WTC11 (cell line): ENCODE measurements at regions not wholly inside any gene's neighbourhood (a gene's known extent, or its start where the extent isn't known, plus 50 kb on each side); places are given as distances from the start of the nearest gene placed in this dataset.
"Not testable (repeated sequence)": the region's sequence is repeated elsewhere in the genome, so short reads cannot be mapped to it uniquely, and the experiment has no call there.

ENCODE experiments used
- ATAC-seq: fragments of 200-7000 bp; cut with Tn5 transposase; 2 replicates; pipeline ENCODE4 v1.10.0; 2021; ENCODE audit warnings: mild to moderate bottlenecking, moderate library complexity
- CTCF ChIA-PET: fragments of 300-600 bp; sonication (Branson Sonifier 250); formaldehyde crosslinking; loops from one replicate; lab custom pipeline; 2021; ENCODE audit warnings: antibody characterized with exemption; lab: Charles Lee
- POLR2A ChIA-PET: fragments of 350-600 bp; sonication (Branson Sonifier 250); formaldehyde crosslinking; loops from one replicate; lab custom pipeline; 2021; ENCODE audit warnings: antibody characterized with exemption; lab: Charles Lee
- DNase-seq: peaks from one replicate; pipeline ENCODE4 v3.0.0; 2021; ENCODE audit warnings: low spot score
- H3K27ac Mint-ChIP-seq: 2 replicates; pipeline ENCODE4 v1.8.0; 2021; ENCODE audit warnings: mixed read lengths
- H3K27me3 Mint-ChIP-seq: 2 replicates; pipeline ENCODE4 v1.8.0; 2021; ENCODE audit warnings: low read depth, mild to moderate bottlenecking, moderate library complexity, mixed read lengths
- H3K36me3 Mint-ChIP-seq: 2 replicates; pipeline ENCODE4 v1.8.0; 2021; ENCODE audit warnings: mixed read lengths
- H3K4me1 Mint-ChIP-seq: 2 replicates; pipeline ENCODE4 v1.8.0; 2022; ENCODE audit warnings: mixed read lengths
- H3K4me3 Mint-ChIP-seq: 2 replicates; pipeline ENCODE4 v1.8.0; 2021; ENCODE audit warnings: mild to moderate bottlenecking, moderate library complexity, mixed read lengths
- H3K9me3 Mint-ChIP-seq: 2 replicates; pipeline ENCODE4 v1.8.0; 2021; ENCODE audit warnings: mixed read lengths
- MAX ChIP-seq: sonication (generic); formaldehyde crosslinking; IDR thresholded peaks from 2 replicates; pipeline ENCODE4 v1.8.0; 2022; ENCODE audit warnings: mild to moderate bottlenecking, missing genetic modification reagents
- USF1 ChIP-seq: sonication (generic); formaldehyde crosslinking; IDR thresholded peaks from 2 replicates; pipeline ENCODE4 v1.8.0; 2022; ENCODE audit warnings: mild to moderate bottlenecking, missing genetic modification reagents
- USF2 ChIP-seq: sonication (generic); formaldehyde crosslinking; IDR thresholded peaks from 2 replicates; pipeline ENCODE4 v1.8.1; 2023; ENCODE audit warnings: mild to moderate bottlenecking, missing genetic modification reagents, moderate library complexity

GRCh38 chr7:150093897-150094296 lies 220.1 kb downstream of the ATP6V0E2 start:
- DNase-seq, H3K27ac Mint-ChIP-seq, H3K4me3 Mint-ChIP-seq, H3K9me3 Mint-ChIP-seq, CTCF ChIA-PET, H3K27me3 Mint-ChIP-seq, H3K36me3 Mint-ChIP-seq, POLR2A ChIA-PET: not testable (repeated sequence)
- peaks cover 14% of the 10 kb centered on the region for H3K4me1 Mint-ChIP-seq
- peak; percentile 89 for ATAC-seq
- TF ChIP-seq USF1 (CRISPR knock-in tag) (peak; percentile 76), MAX (CRISPR knock-in tag) (peak; percentile 33; the same call in 1 of the 2 replicates), USF2 (CRISPR knock-in tag) (peak; percentile 82)

GRCh38 chr7:150096213-150096994 lies 222.6 kb downstream of the ATP6V0E2 start:
- H3K27me3 Mint-ChIP-seq, H3K9me3 Mint-ChIP-seq, CTCF ChIA-PET, H3K4me1 Mint-ChIP-seq, H3K4me3 Mint-ChIP-seq, DNase-seq, ATAC-seq, H3K27ac Mint-ChIP-seq, POLR2A ChIA-PET, H3K36me3 Mint-ChIP-seq: not testable (repeated sequence)

- ATAC-seq, H3K4me3 Mint-ChIP-seq, H3K4me1 Mint-ChIP-seq, CTCF ChIA-PET, H3K9me3 Mint-ChIP-seq, H3K36me3 Mint-ChIP-seq, DNase-seq, POLR2A ChIA-PET, H3K27ac Mint-ChIP-seq: not testable (repeated sequence)
- peaks cover 20% of the 10 kb centered on the region for H3K27me3 Mint-ChIP-seq
Observed at GRCh38 chr7:150098592-150098991, 224.6 kb upstream of the LRRC61 start.

- H3K27ac Mint-ChIP-seq, POLR2A ChIA-PET, CTCF ChIA-PET, DNase-seq, H3K36me3 Mint-ChIP-seq, H3K9me3 Mint-ChIP-seq, H3K4me3 Mint-ChIP-seq, ATAC-seq, H3K4me1 Mint-ChIP-seq: not testable (repeated sequence)
- H3K27me3 Mint-ChIP-seq, result peaks cover 23% of the 10 kb centered on the region
Observed at GRCh38 chr7:150101282-150101681, 221.9 kb upstream of the LRRC61 start.

- DNase-seq, H3K36me3 Mint-ChIP-seq, CTCF ChIA-PET, POLR2A ChIA-PET, H3K4me3 Mint-ChIP-seq, ATAC-seq, H3K27ac Mint-ChIP-seq, H3K9me3 Mint-ChIP-seq, H3K4me1 Mint-ChIP-seq: not testable (repeated sequence)
- H3K27me3 Mint-ChIP-seq, result peaks cover 17% of the 10 kb centered on the region
Observed at GRCh38 chr7:150107283-150107682, 215.9 kb upstream of the LRRC61 start.

- H3K9me3 Mint-ChIP-seq, POLR2A ChIA-PET: not testable (repeated sequence)
Observed at GRCh38 chr7:150110375-150110820, 212.8 kb upstream of the LRRC61 start.

GRCh38 chr7:150110882-150111281 lies 212.3 kb upstream of the LRRC61 start:
- H3K4me3 Mint-ChIP-seq, H3K9me3 Mint-ChIP-seq, H3K36me3 Mint-ChIP-seq, CTCF ChIA-PET, DNase-seq, H3K27ac Mint-ChIP-seq, H3K4me1 Mint-ChIP-seq, ATAC-seq, POLR2A ChIA-PET: not testable (repeated sequence)
- peaks cover 16% of the 10 kb centered on the region for H3K27me3 Mint-ChIP-seq

More at GRCh38 chr7:150110375-150110820, 212.8 kb upstream of the LRRC61 start:
- H3K36me3 Mint-ChIP-seq, H3K4me1 Mint-ChIP-seq, H3K27ac Mint-ChIP-seq, CTCF ChIA-PET, H3K4me3 Mint-ChIP-seq: not testable (repeated sequence)
- H3K27me3 Mint-ChIP-seq, result peaks cover 16% of the 10 kb centered on the region
- peak; percentile 96 for ATAC-seq
- DNase-seq, result peak; percentile 90

GRCh38 chr7:150111373-150112139 lies 211.6 kb upstream of the LRRC61 start:
- DNase-seq, H3K27ac Mint-ChIP-seq, H3K4me1 Mint-ChIP-seq, H3K36me3 Mint-ChIP-seq, H3K9me3 Mint-ChIP-seq, H3K4me3 Mint-ChIP-seq, CTCF ChIA-PET, POLR2A ChIA-PET, ATAC-seq: not testable (repeated sequence)
- H3K27me3 Mint-ChIP-seq, result peaks cover 16% of the 10 kb centered on the region

GRCh38 chr7:150113301-150113700 lies 209.9 kb upstream of the LRRC61 start:
- ATAC-seq, H3K27ac Mint-ChIP-seq, H3K36me3 Mint-ChIP-seq, H3K4me3 Mint-ChIP-seq, H3K4me1 Mint-ChIP-seq, H3K9me3 Mint-ChIP-seq, POLR2A ChIA-PET, CTCF ChIA-PET, DNase-seq: not testable (repeated sequence)
- H3K27me3 Mint-ChIP-seq, result peaks cover 16% of the 10 kb centered on the region

- DNase-seq, POLR2A ChIA-PET, CTCF ChIA-PET: not testable (repeated sequence)
Observed at GRCh38 chr7:150114591-150114990, 208.6 kb upstream of the LRRC61 start.

More at GRCh38 chr7:150114591-150114990, 208.6 kb upstream of the LRRC61 start:
- H3K4me1 Mint-ChIP-seq, ATAC-seq, H3K4me3 Mint-ChIP-seq, H3K36me3 Mint-ChIP-seq, H3K27ac Mint-ChIP-seq: not testable (repeated sequence)
- Mint-ChIP-seq H3K9me3 (peaks cover 11% of the 10 kb centered on the region), H3K27me3 (peaks cover 21% of the 10 kb centered on the region)
